ENCODE measurements at regions not wholly inside any gene's neighbourhood (a gene's known extent, or its start where the extent isn't known, plus 50 kb on each side); places are given as distances from the start of the nearest gene placed in this dataset.

DNA sequence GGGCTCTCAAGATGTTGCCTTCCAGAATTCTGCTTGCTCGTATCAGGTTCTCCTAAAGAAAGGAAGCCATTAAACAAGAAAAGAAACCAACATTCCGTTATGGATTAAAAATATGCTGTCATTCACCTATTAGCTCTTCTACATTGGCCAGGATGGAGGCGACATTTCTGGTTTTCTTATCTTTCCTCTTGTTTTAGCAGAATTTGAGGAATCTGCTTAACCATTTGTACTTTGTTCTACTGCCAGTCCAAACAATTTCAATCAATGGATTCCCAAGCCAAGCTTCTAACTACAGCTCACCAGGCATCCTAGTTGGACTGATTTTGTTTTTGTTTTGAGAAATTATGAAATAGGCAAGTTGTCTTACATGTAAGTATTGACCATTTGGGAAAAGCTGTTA lies 164.6 kb upstream of the TSC22D2 start:
- intact Hi-C loops (cut with DNase I), result no loop called here
- no peak overlapping the region for H3K4me3 ChIP-seq
- no peaks in the 10 kb centered on the region for H3K9me3 ChIP-seq
- H3K9ac ChIP-seq (ENCODE audit: low read depth in 2 of 2, low read length in 2 of 2), result no peak overlapping the region
- no peak overlapping the region for H3K27ac ChIP-seq
- no peaks in the 10 kb centered on the region for H3K27me3 ChIP-seq
- TF ChIP-seq, protein P1, sequence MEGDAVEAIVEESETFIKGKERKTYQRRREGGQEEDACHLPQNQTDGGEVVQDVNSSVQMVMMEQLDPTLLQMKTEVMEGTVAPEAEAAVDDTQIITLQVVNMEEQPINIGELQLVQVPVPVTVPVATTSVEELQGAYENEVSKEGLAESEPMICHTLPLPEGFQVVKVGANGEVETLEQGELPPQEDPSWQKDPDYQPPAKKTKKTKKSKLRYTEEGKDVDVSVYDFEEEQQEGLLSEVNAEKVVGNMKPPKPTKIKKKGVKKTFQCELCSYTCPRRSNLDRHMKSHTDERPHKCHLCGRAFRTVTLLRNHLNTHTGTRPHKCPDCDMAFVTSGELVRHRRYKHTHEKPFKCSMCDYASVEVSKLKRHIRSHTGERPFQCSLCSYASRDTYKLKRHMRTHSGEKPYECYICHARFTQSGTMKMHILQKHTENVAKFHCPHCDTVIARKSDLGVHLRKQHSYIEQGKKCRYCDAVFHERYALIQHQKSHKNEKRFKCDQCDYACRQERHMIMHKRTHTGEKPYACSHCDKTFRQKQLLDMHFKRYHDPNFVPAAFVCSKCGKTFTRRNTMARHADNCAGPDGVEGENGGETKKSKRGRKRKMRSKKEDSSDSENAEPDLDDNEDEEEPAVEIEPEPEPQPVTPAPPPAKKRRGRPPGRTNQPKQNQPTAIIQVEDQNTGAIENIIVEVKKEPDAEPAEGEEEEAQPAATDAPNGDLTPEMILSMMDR (IDR thresholded peaks at IDR 0.05), result no peak
- H3K4me1 ChIP-seq, result no peaks in the 10 kb centered on the region
- H3K36me3 ChIP-seq, result no peaks in the 10 kb centered on the region
- no peak for DNase-seq

GRCh38 chr3:150242220-150242936 lies 165.7 kb upstream of the TSC22D2 start:
- DNase-seq, result no peak
- Histone ChIP-seq H3K27ac (no peak overlapping the region), H3K27me3 (no peaks in the 10 kb centered on the region), H3K9me3 (no peaks in the 10 kb centered on the region), H3K4me1 (no peaks in the 10 kb centered on the region), H3K9ac (ENCODE audit: low read depth in 2 of 2, low read length in 2 of 2) (no peak overlapping the region), H3K4me3 (no peak overlapping the region), H3K36me3 (no peaks in the 10 kb centered on the region)
- intact Hi-C loops (cut with DNase I), result no loop called here
- TF ChIP-seq, protein P1 (IDR thresholded peaks at IDR 0.05), result no peak

DNA sequence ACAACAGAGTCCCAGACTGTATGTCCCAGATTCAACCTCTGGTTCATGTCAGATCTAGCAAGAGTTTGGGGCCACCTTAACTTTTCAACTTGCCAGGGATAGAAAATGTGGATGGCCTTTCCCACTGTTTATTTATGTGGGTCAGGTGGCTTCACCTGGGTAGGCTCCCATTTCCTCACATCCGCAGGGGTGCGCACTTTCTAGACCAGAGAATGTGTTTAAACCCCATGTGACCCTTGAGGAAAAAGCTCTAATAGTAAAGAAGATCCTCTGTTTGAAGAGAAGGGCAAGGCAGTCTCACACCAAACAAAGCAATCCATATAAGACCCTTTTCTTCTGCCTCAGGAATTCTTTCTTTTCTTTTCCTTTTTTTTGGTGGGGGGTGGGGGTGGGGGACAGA lies 167.2 kb upstream of the TSC22D2 start:
- H3K9me3 ChIP-seq, result no peaks in the 10 kb centered on the region
- no peaks in the 10 kb centered on the region for H3K4me1 ChIP-seq
- no peaks in the 10 kb centered on the region for H3K36me3 ChIP-seq
- intact Hi-C loops (cut with DNase I), result no loop called here
- no peak overlapping the region for H3K27ac ChIP-seq
- H3K4me3 ChIP-seq, result no peak overlapping the region
- H3K9ac ChIP-seq (ENCODE audit: low read depth in 2 of 2, low read length in 2 of 2), result no peak overlapping the region
- no peak for DNase-seq
- H3K27me3 ChIP-seq, result no peaks in the 10 kb centered on the region
- TF ChIP-seq, protein P1 (IDR thresholded peaks at IDR 0.05), result no peak

- no peak for DNase-seq
- no peaks in the 10 kb centered on the region for H3K27me3 ChIP-seq
- H3K9ac ChIP-seq (ENCODE audit: low read depth in 2 of 2, low read length in 2 of 2), result no peak overlapping the region
- H3K4me1 ChIP-seq, result no peaks in the 10 kb centered on the region
- no peak overlapping the region for H3K4me3 ChIP-seq
- H3K27ac ChIP-seq, result no peak overlapping the region
- intact Hi-C loops (cut with DNase I), result loop anchor here (5.0 to 10.0 kb wide), 2 partner anchors 45 to 168 kb away; partner anchors contain the start of gene TSC22D2
- TF ChIP-seq, protein P1 (IDR thresholded peaks at IDR 0.05), result no peak
- no peaks in the 10 kb centered on the region for H3K9me3 ChIP-seq
- H3K36me3 ChIP-seq, result no peaks in the 10 kb centered on the region
These were observed 168.3 kb upstream of the TSC22D2 start for GRCh38 chr3:150239766-150240165.

DNA sequence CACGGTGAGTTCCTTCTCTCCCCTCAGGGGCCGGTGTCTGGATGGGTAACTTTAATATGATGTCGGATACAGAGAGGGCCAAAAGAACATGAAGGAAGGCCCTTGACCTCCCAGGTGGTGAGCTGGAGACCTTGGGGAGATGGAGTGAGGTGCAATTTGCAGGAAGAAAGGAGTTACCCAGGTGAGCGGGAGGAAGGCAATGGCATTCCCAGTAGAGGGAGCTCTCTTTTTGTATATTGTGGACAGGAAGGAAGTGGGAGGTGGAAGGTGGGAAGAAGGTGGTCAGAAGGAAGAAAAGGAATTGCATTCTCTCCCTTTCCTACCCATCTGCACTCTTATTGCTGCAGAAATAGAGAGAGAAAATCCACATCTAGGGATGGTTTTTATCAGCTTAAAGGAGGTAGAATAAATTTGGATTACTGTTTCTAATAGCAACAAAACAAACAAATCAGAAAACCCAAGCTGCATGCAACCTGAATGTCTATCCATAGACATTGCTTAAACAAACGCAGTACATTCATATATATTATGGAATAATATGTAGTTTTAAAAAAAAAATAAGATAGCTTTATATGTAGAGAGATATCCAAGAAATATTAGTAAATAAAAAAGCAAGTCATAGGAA lies 169.0 kb upstream of the TSC22D2 start:
- no peak overlapping the region for H3K4me3 ChIP-seq
- no peaks in the 10 kb centered on the region for H3K4me1 ChIP-seq
- TF ChIP-seq, protein P1 (IDR thresholded peaks at IDR 0.05), result peak; percentile 36
- peak overlapping the region in 1 of 2 donors; percentile 43 for H3K9ac ChIP-seq (ENCODE audit: low read depth in 2 of 2, low read length in 2 of 2)
- intact Hi-C loops (cut with DNase I), result loop anchor here (5.0 to 10.0 kb wide), 2 partner anchors 46 to 168 kb away; partner anchors contain the start of gene TSC22D2
- H3K36me3 ChIP-seq, result no peaks in the 10 kb centered on the region
- no peak overlapping the region for H3K27ac ChIP-seq
- H3K9me3 ChIP-seq, result no peaks in the 10 kb centered on the region
- no peaks in the 10 kb centered on the region for H3K27me3 ChIP-seq
- DNase-seq, result peak; percentile 54
